ENCODE measurements at regions not wholly inside any gene's neighbourhood (a gene's known extent, or its start where the extent isn't known, plus 50 kb on each side); places are given as distances from the start of the nearest gene placed in this dataset.
"Not testable (repeated sequence)": the region's sequence is repeated elsewhere in the genome, so short reads cannot be mapped to it uniquely, and the experiment has no call there.

- DNase-seq (ENCODE audit: low read depth), result no peak
- TF ChIP-seq CTCF (conservative IDR thresholded peaks at IDR 0.05; ENCODE audit: control insufficient read depth, insufficient read depth, low read depth, low read length), result no peak
- H3K4me3 ChIP-seq (ENCODE audit: control insufficient read depth, low read depth, low read length), result no peak overlapping the region
Observed at GRCh38 chrX:117400839-117401238, 715.8 kb downstream of the KLHL13 start.

GRCh38 chrX:117400005-117400404, 716.6 kb downstream of the KLHL13 start:
- H3K4me3 ChIP-seq (ENCODE audit: control insufficient read depth, low read depth, low read length), result no peak overlapping the region
- no peak for DNase-seq (ENCODE audit: low read depth)
- no peak for TF ChIP-seq CTCF (conservative IDR thresholded peaks at IDR 0.05; ENCODE audit: control insufficient read depth, insufficient read depth, low read depth, low read length)

GRCh38 chrX:117397844-117398243, 718.8 kb downstream of the KLHL13 start:
- DNase-seq (ENCODE audit: low read depth), result no peak
- no peak for TF ChIP-seq CTCF (conservative IDR thresholded peaks at IDR 0.05; ENCODE audit: control insufficient read depth, insufficient read depth, low read depth, low read length)
- H3K4me3 ChIP-seq (ENCODE audit: control insufficient read depth, low read depth, low read length), result no peak overlapping the region

- DNase-seq (ENCODE audit: low read depth), result not testable (repeated sequence)
Observed at GRCh38 chrX:117394506-117395070, 722.0 kb downstream of the KLHL13 start.

GRCh38 chrX:117392360-117392759, 724.2 kb downstream of the KLHL13 start:
- not testable (repeated sequence) for DNase-seq (ENCODE audit: low read depth); H3K4me3 ChIP-seq (ENCODE audit: control insufficient read depth, low read depth, low read length)

More at GRCh38 chrX:117394506-117395070, 722.0 kb downstream of the KLHL13 start:
- H3K4me3 ChIP-seq (ENCODE audit: control insufficient read depth, low read depth, low read length), result not testable (repeated sequence)

GRCh38 chrX:117376460-117376859, 740.1 kb downstream of the KLHL13 start:
- H3K4me3 ChIP-seq (ENCODE audit: control insufficient read depth, low read depth, low read length), result no peak overlapping the region
- TF ChIP-seq CTCF (conservative IDR thresholded peaks at IDR 0.05; ENCODE audit: control insufficient read depth, insufficient read depth, low read depth, low read length), result no peak
- peak; percentile 7 for DNase-seq (ENCODE audit: low read depth)

GRCh38 chrX:117335209-117335608, 781.4 kb downstream of the KLHL13 start:
- no peak for DNase-seq (ENCODE audit: low read depth)
- no peak for TF ChIP-seq CTCF (conservative IDR thresholded peaks at IDR 0.05; ENCODE audit: control insufficient read depth, insufficient read depth, low read depth, low read length)
- no peak overlapping the region for H3K4me3 ChIP-seq (ENCODE audit: control insufficient read depth, low read depth, low read length)

- no peak for DNase-seq (ENCODE audit: low read depth)
- no peak for TF ChIP-seq CTCF (conservative IDR thresholded peaks at IDR 0.05; ENCODE audit: control insufficient read depth, insufficient read depth, low read depth, low read length)
- no peak overlapping the region for H3K4me3 ChIP-seq (ENCODE audit: control insufficient read depth, low read depth, low read length)
Observed at GRCh38 chrX:117327373-117327772, 789.2 kb downstream of the KLHL13 start.

All from fibroblast of mammary gland (primary cell).